SK-N-SH treated with all-trans-retinoic acid at 6 μM for 48 hours (cell line): ENCODE measurements at regions not wholly inside any gene's neighbourhood (a gene's known extent, or its start where the extent isn't known, plus 50 kb on each side); places are given as distances from the start of the nearest gene placed in this dataset.

ENCODE experiments used
- ATAC-seq: fragments of 200-7000 bp; cut with Tn5 transposase; 3 replicates; pipeline ENCODE4 v1.9.1; 2020; ENCODE audit warnings: mild to moderate bottlenecking, moderate library complexity
- ARNTL ChIP-seq: fragments of 450-650 bp; formaldehyde crosslinking; IDR thresholded peaks from 2 replicates; pipeline ENCODE4 v1.5.0; 2020; ENCODE audit warnings: low read depth, mild to moderate bottlenecking, moderate library complexity, borderline replicate concordance
- BACH2 ChIP-seq: fragments of 250-450 bp; sonication (Bioruptor Pico); IDR thresholded peaks from 2 replicates; pipeline ENCODE4 v1.9.0; 2021; ENCODE audit warnings: mild to moderate bottlenecking, borderline replicate concordance
- CREB5 ChIP-seq: fragments of 250-450 bp; sonication (Bioruptor Pico); IDR thresholded peaks from 2 replicates; pipeline ENCODE4 v1.5.1; 2020; ENCODE audit warnings: low read depth, mild to moderate bottlenecking, moderate library complexity
- CSDC2 ChIP-seq: fragments of 250-450 bp; sonication (Bioruptor Pico); IDR thresholded peaks from 2 replicates; pipeline ENCODE4 v1.5.0; 2020; ENCODE audit warnings: mild to moderate bottlenecking, moderate library complexity
- CSRNP3 ChIP-seq: fragments of 250-450 bp; sonication (Bioruptor Pico); IDR thresholded peaks from 2 replicates; pipeline ENCODE4 v1.5.1; 2021; ENCODE audit warnings: mild to moderate bottlenecking, moderate library complexity
- ESRRG ChIP-seq: fragments of 250-450 bp; sonication (Bioruptor Pico); IDR thresholded peaks from 2 replicates; pipeline ENCODE4 v1.6.1; 2021; ENCODE audit warnings: mild to moderate bottlenecking
- ISL1 ChIP-seq: fragments of 250-450 bp; sonication (Bioruptor Pico); IDR thresholded peaks from 2 replicates; pipeline ENCODE4 v2.1.2; 2022; ENCODE audit warnings: mild to moderate bottlenecking, moderate library complexity
- OSR1 ChIP-seq: fragments of 250-450 bp; sonication (Bioruptor Pico); IDR thresholded peaks from 2 replicates; pipeline ENCODE4 v1.8.0; 2022; ENCODE audit warnings: moderate library complexity, mild to moderate bottlenecking, inconsistent platforms
- PATZ1 ChIP-seq: fragments of 250-450 bp; sonication (Bioruptor Pico); IDR thresholded peaks from 2 replicates; pipeline ENCODE4 v1.8.0; 2020; ENCODE audit warnings: mild to moderate bottlenecking, moderate library complexity, borderline replicate concordance
- POU6F1 ChIP-seq: fragments of 250-450 bp; sonication (Bioruptor Pico); IDR thresholded peaks from 2 replicates; pipeline ENCODE4 v1.8.0; 2021; ENCODE audit warnings: low read depth, mild to moderate bottlenecking, moderate library complexity, borderline replicate concordance
- PPARA ChIP-seq: fragments of 250-450 bp; sonication (Bioruptor Pico); IDR thresholded peaks from 2 replicates; pipeline ENCODE4 v1.5.0; 2020; ENCODE audit warnings: mild to moderate bottlenecking, borderline replicate concordance
- RARB ChIP-seq: fragments of 250-450 bp; sonication (Bioruptor Pico); IDR thresholded peaks from 2 replicates; pipeline ENCODE4 v1.8.0; 2021; ENCODE audit warnings: mild to moderate bottlenecking, moderate library complexity
- SNAI2 ChIP-seq: fragments of 250-450 bp; sonication (Bioruptor Pico); IDR thresholded peaks from 2 replicates; pipeline ENCODE4 v1.5.0; 2020; ENCODE audit warnings: mild to moderate bottlenecking, moderate library complexity
- TOX ChIP-seq: fragments of 250-450 bp; sonication (Bioruptor Pico); IDR thresholded peaks from 2 replicates; pipeline ENCODE4 v1.8.0; 2021; ENCODE audit warnings: mild to moderate bottlenecking, moderate library complexity, borderline replicate concordance
- TSHZ2 ChIP-seq: fragments of 250-450 bp; sonication (Bioruptor Pico); IDR thresholded peaks from 2 replicates; pipeline ENCODE4 v1.5.0; 2020; ENCODE audit warnings: mild to moderate bottlenecking, moderate library complexity
- ZC3H10 ChIP-seq: fragments of 250-450 bp; sonication (Bioruptor Pico); IDR thresholded peaks from 2 replicates; pipeline ENCODE4 v1.5.1; 2021; ENCODE audit warnings: mild to moderate bottlenecking, moderate library complexity
- ZFP3 ChIP-seq: fragments of 250-450 bp; sonication (Bioruptor Pico); IDR thresholded peaks from 2 replicates; pipeline ENCODE4 v1.5.0; 2020; ENCODE audit warnings: mild to moderate bottlenecking, moderate library complexity
- ZFP30 ChIP-seq: fragments of 450-650 bp; formaldehyde crosslinking; IDR thresholded peaks from 2 replicates; pipeline ENCODE4 v1.5.0; 2022; ENCODE audit warnings: mild to moderate bottlenecking, moderate library complexity
- ZNF565 ChIP-seq: fragments of 450-650 bp; formaldehyde crosslinking; conservative IDR thresholded peaks from 2 replicates; pipeline ENCODE4 v1.5.0; 2020; ENCODE audit warnings: low read depth, mild to moderate bottlenecking, moderate library complexity
- ZNF70 ChIP-seq: fragments of 450-650 bp; formaldehyde crosslinking; IDR thresholded peaks from 2 replicates; pipeline ENCODE4 v1.5.0; 2020; ENCODE audit warnings: mild to moderate bottlenecking, moderate library complexity
- ZNF8 ChIP-seq: fragments of 450-650 bp; formaldehyde crosslinking; IDR thresholded peaks from 2 replicates; pipeline ENCODE4 v1.5.0; 2020; ENCODE audit warnings: mild to moderate bottlenecking, moderate library complexity

- TF ChIP-seq ZNF8 (CRISPR knock-in tag) (no peak), OSR1 (CRISPR knock-in tag) (no peak), POU6F1 (no peak), RARB (no peak), ZC3H10 (CRISPR knock-in tag) (no peak), PPARA (no peak), PATZ1 (CRISPR knock-in tag) (no peak), SNAI2 (CRISPR knock-in tag) (no peak), ZFP3 (CRISPR knock-in tag) (no peak), TOX (CRISPR knock-in tag) (no peak), ARNTL (CRISPR knock-in tag) (no peak), ISL1 (CRISPR knock-in tag) (no peak), ZNF70 (CRISPR knock-in tag) (no peak)
- TF ChIP-seq, all 23 proteins: peak for 0
- no peak for ATAC-seq
Observed at GRCh38 chr12:5293773-5294172, 138.1 kb upstream of the NTF3 start.

- ATAC-seq = no peak
Observed at GRCh38 chr12:5294274-5295070, 137.4 kb upstream of the NTF3 start.

GRCh38 chr12:5295151-5295550, 136.8 kb upstream of the NTF3 start:
- 0 out of 2 replicates have a peak, but pooled peaks have one; percentile 15 for TF ChIP-seq ISL1 (CRISPR knock-in tag)
- no peak for TF ChIP-seq ZC3H10 (CRISPR knock-in tag)
- TF ChIP-seq PPARA = no peak
- no peak for TF ChIP-seq ESRRG (CRISPR knock-in tag)
- TF ChIP-seq ZFP30 (CRISPR knock-in tag) = no peak
- no peak for TF ChIP-seq ZNF70 (CRISPR knock-in tag)
- TF ChIP-seq CSRNP3 (CRISPR knock-in tag) = no peak
- no peak for TF ChIP-seq ARNTL (CRISPR knock-in tag)
- TF ChIP-seq CSDC2 = no peak
- ATAC-seq = no peak

More at GRCh38 chr12:5294274-5295070, 137.4 kb upstream of the NTF3 start:
- TF ChIP-seq TSHZ2 (CRISPR knock-in tag) (no peak), CSDC2 (no peak), ZNF565 (no peak), CREB5 (CRISPR knock-in tag) (no peak), OSR1 (CRISPR knock-in tag) (no peak), BACH2 (no peak), ZC3H10 (CRISPR knock-in tag) (no peak), ISL1 (CRISPR knock-in tag) (no peak), ZNF8 (CRISPR knock-in tag) (no peak)
